ENCODE measurements at regions not wholly inside any gene's neighbourhood (a gene's known extent, or its start where the extent isn't known, plus 50 kb on each side); places are given as distances from the start of the nearest gene placed in this dataset.

GRCh38 chr5:68565427-68565826 is 349.9 kb downstream of the PIK3R1 start:
- intact Hi-C loops (cut with micrococcal nuclease), result no loop called here
- ATAC-seq, result no peak
- CTCF ChIA-PET, result no interaction called here

GRCh38 chr5:68576805-68577204 is 361.2 kb downstream of the PIK3R1 start:
- CTCF ChIA-PET, result no interaction called here
- Histone ChIP-seq H3K4me3 (ENCODE audit: low read length) (no peak overlapping the region), H3K9me3 (ENCODE audit: control insufficient read depth in 2 of 3, low read length in 3 of 3) (peaks cover 0 to 8% (median 0%) of the 10 kb centered on the region in 3 experiments), H3K4me1 (ENCODE audit: control insufficient read depth in 2 of 2, insufficient read depth in 2 of 2, low read length in 2 of 2) (no peaks in the 10 kb centered on the region), H3K27me3 (ENCODE audit: control insufficient read depth in 2 of 2, insufficient read depth in 2 of 2, low read length in 2 of 2) (no peaks in the 10 kb centered on the region), H3K27ac (ENCODE audit: low read depth, low read length) (no peak overlapping the region), H3K36me3 (ENCODE audit: control insufficient read depth in 2 of 3, insufficient read depth in 3 of 3, low read length in 3 of 3) (no peaks in the 10 kb centered on the region)
- no peak overlapping the region for H3K27ac Mint-ChIP-seq
- DNase-seq (no peak), ATAC-seq (no peak)
- no peaks in the 10 kb centered on the region for H3K4me1 Mint-ChIP-seq
- no peak overlapping the region for H3K4me3 Mint-ChIP-seq
- H3K9me3 Mint-ChIP-seq, result peaks cover 0 to 30% (median 14%) of the 10 kb centered on the region in 11 donors
- H3K27me3 Mint-ChIP-seq, result peaks cover 3 to 25% (median 14%) of the 10 kb centered on the region in 5 donors
- intact Hi-C loops (cut with micrococcal nuclease), result no loop called here
- peaks cover 0 to 16% (median 0%) of the 10 kb centered on the region in 5 donors for H3K36me3 Mint-ChIP-seq
- POLR2A ChIA-PET, result no interaction called here

More at GRCh38 chr5:68565427-68565826, 349.9 kb downstream of the PIK3R1 start:
- Histone ChIP-seq H3K27me3 (ENCODE audit: control insufficient read depth in 2 of 2, insufficient read depth in 2 of 2, low read length in 2 of 2) (no peaks in the 10 kb centered on the region), H3K27ac (ENCODE audit: low read depth, low read length) (no peak overlapping the region), H3K36me3 (ENCODE audit: control insufficient read depth in 2 of 3, insufficient read depth in 3 of 3, low read length in 3 of 3) (no peaks in the 10 kb centered on the region), H3K9me3 (ENCODE audit: control insufficient read depth in 2 of 3, low read length in 3 of 3) (peaks cover 0 to 8% (median 0%) of the 10 kb centered on the region in 3 experiments), H3K4me1 (ENCODE audit: control insufficient read depth in 2 of 2, insufficient read depth in 2 of 2, low read length in 2 of 2) (no peaks in the 10 kb centered on the region), H3K4me3 (ENCODE audit: low read length) (no peak overlapping the region)
- peaks cover 0 to 24% (median 0%) of the 10 kb centered on the region in 5 donors for H3K27me3 Mint-ChIP-seq
- no peak overlapping the region for H3K27ac Mint-ChIP-seq
- no peak overlapping the region for H3K4me3 Mint-ChIP-seq
- no peaks in the 10 kb centered on the region for H3K4me1 Mint-ChIP-seq
- POLR2A ChIA-PET, result no interaction called here
- H3K36me3 Mint-ChIP-seq, result peaks cover 0 to 11% (median 0%) of the 10 kb centered on the region in 5 donors
- peaks cover 2 to 30% (median 17%) of the 10 kb centered on the region in 11 donors for H3K9me3 Mint-ChIP-seq
- DNase-seq, result no peak

GRCh38 chr5:68582284-68582683 is 366.7 kb downstream of the PIK3R1 start:
- H3K9me3 ChIP-seq (ENCODE audit: control insufficient read depth in 2 of 3, low read length in 3 of 3), result peaks cover 0 to 2% (median 0%) of the 10 kb centered on the region in 3 experiments
- Mint-ChIP-seq H3K27me3 (peaks cover 0 to 25% (median 13%) of the 10 kb centered on the region in 5 donors), H3K4me1 (peaks cover 0 to 6% (median 0%) of the 10 kb centered on the region in 7 donors), H3K4me3 (no peak overlapping the region), H3K27ac (no peak overlapping the region), H3K9me3 (peaks cover 2 to 14% (median 6%) of the 10 kb centered on the region in 11 donors), H3K36me3 (peaks cover 0 to 8% (median 0%) of the 10 kb centered on the region in 5 donors)
- no peak overlapping the region for H3K27ac ChIP-seq (ENCODE audit: low read depth, low read length)
- POLR2A ChIA-PET, result interaction anchor here (0.6 kb wide), 1 partner anchor 503 kb away, joined by 4 read pairs; no protein-coding TSS in a partner anchor
- CTCF ChIA-PET, result no interaction called here
- intact Hi-C loops (cut with micrococcal nuclease), result no loop called here
- DNase-seq (no peak), ATAC-seq (no peak)
- H3K36me3 ChIP-seq (ENCODE audit: control insufficient read depth in 2 of 3, insufficient read depth in 3 of 3, low read length in 3 of 3), result no peaks in the 10 kb centered on the region
- H3K4me1 ChIP-seq (ENCODE audit: control insufficient read depth in 2 of 2, insufficient read depth in 2 of 2, low read length in 2 of 2), result no peaks in the 10 kb centered on the region
- H3K4me3 ChIP-seq (ENCODE audit: low read length), result no peak overlapping the region
- H3K27me3 ChIP-seq (ENCODE audit: control insufficient read depth in 2 of 2, insufficient read depth in 2 of 2, low read length in 2 of 2), result no peaks in the 10 kb centered on the region

- intact Hi-C loops (cut with micrococcal nuclease), result no loop called here
- H3K4me1 Mint-ChIP-seq, result peaks cover 0 to 6% (median 0%) of the 10 kb centered on the region in 7 donors
- H3K4me1 ChIP-seq (ENCODE audit: control insufficient read depth in 2 of 2, insufficient read depth in 2 of 2, low read length in 2 of 2), result no peaks in the 10 kb centered on the region
- POLR2A ChIA-PET, result no interaction called here
- peaks cover 0 to 4% (median 0%) of the 10 kb centered on the region in 11 donors for H3K9me3 Mint-ChIP-seq
- no peak overlapping the region for H3K27ac Mint-ChIP-seq
- H3K36me3 Mint-ChIP-seq, result no peaks in the 10 kb centered on the region
- H3K27me3 ChIP-seq (ENCODE audit: control insufficient read depth in 2 of 2, insufficient read depth in 2 of 2, low read length in 2 of 2), result no peaks in the 10 kb centered on the region
- H3K36me3 ChIP-seq (ENCODE audit: control insufficient read depth in 2 of 3, insufficient read depth in 3 of 3, low read length in 3 of 3), result no peaks in the 10 kb centered on the region
- H3K27ac ChIP-seq (ENCODE audit: low read depth, low read length), result no peak overlapping the region
- DNase-seq, result no peak
- peaks cover 0 to 5% (median 3%) of the 10 kb centered on the region in 5 donors for H3K27me3 Mint-ChIP-seq
- H3K4me3 ChIP-seq (ENCODE audit: low read length), result no peak overlapping the region
- no peak for ATAC-seq
- no peaks in the 10 kb centered on the region for H3K9me3 ChIP-seq (ENCODE audit: control insufficient read depth in 2 of 3, low read length in 3 of 3)
- CTCF ChIA-PET, result no interaction called here
- no peak overlapping the region for H3K4me3 Mint-ChIP-seq
Observed at GRCh38 chr5:68587171-68587570, 371.6 kb downstream of the PIK3R1 start.

GRCh38 chr5:68591850-68592249 is 376.3 kb downstream of the PIK3R1 start:
- Mint-ChIP-seq H3K36me3 (no peaks in the 10 kb centered on the region), H3K4me3 (no peak overlapping the region), H3K27ac (no peak overlapping the region), H3K4me1 (no peaks in the 10 kb centered on the region), H3K27me3 (peaks cover 0 to 11% (median 9%) of the 10 kb centered on the region in 5 donors), H3K9me3 (no peaks in the 10 kb centered on the region)
- ATAC-seq (no peak), DNase-seq (no peak)
- H3K4me3 ChIP-seq (ENCODE audit: low read length), result no peak overlapping the region
- intact Hi-C loops (cut with micrococcal nuclease), result no loop called here
- no peaks in the 10 kb centered on the region for H3K27me3 ChIP-seq (ENCODE audit: control insufficient read depth in 2 of 2, insufficient read depth in 2 of 2, low read length in 2 of 2)
- H3K27ac ChIP-seq (ENCODE audit: low read depth, low read length), result no peak overlapping the region
- ChIA-PET POLR2A (no interaction called here), CTCF (no interaction called here)
- no peaks in the 10 kb centered on the region for H3K36me3 ChIP-seq (ENCODE audit: control insufficient read depth in 2 of 3, insufficient read depth in 3 of 3, low read length in 3 of 3)
- H3K9me3 ChIP-seq (ENCODE audit: control insufficient read depth in 2 of 3, low read length in 3 of 3), result no peaks in the 10 kb centered on the region
- no peaks in the 10 kb centered on the region for H3K4me1 ChIP-seq (ENCODE audit: control insufficient read depth in 2 of 2, insufficient read depth in 2 of 2, low read length in 2 of 2)

GRCh38 chr5:68592351-68592750 is 376.8 kb downstream of the PIK3R1 start:
- intact Hi-C loops (cut with micrococcal nuclease), result no loop called here
- Histone ChIP-seq H3K9me3 (ENCODE audit: control insufficient read depth in 2 of 3, low read length in 3 of 3) (no peaks in the 10 kb centered on the region), H3K27me3 (ENCODE audit: control insufficient read depth in 2 of 2, insufficient read depth in 2 of 2, low read length in 2 of 2) (no peaks in the 10 kb centered on the region), H3K4me1 (ENCODE audit: control insufficient read depth in 2 of 2, insufficient read depth in 2 of 2, low read length in 2 of 2) (no peaks in the 10 kb centered on the region), H3K27ac (ENCODE audit: low read depth, low read length) (no peak overlapping the region), H3K4me3 (ENCODE audit: low read length) (no peak overlapping the region), H3K36me3 (ENCODE audit: control insufficient read depth in 2 of 3, insufficient read depth in 3 of 3, low read length in 3 of 3) (no peaks in the 10 kb centered on the region)
- Mint-ChIP-seq H3K9me3 (no peaks in the 10 kb centered on the region), H3K4me3 (no peak overlapping the region), H3K27me3 (peaks cover 0 to 11% (median 9%) of the 10 kb centered on the region in 5 donors), H3K27ac (no peak overlapping the region), H3K36me3 (no peaks in the 10 kb centered on the region), H3K4me1 (no peaks in the 10 kb centered on the region)
- ChIA-PET CTCF (no interaction called here), POLR2A (no interaction called here)
- DNase-seq, result no peak
- no peak for ATAC-seq

- intact Hi-C loops (cut with micrococcal nuclease), result no loop called here
- POLR2A ChIA-PET, result no interaction called here
- no peak for ATAC-seq
- no peaks in the 10 kb centered on the region for H3K27me3 ChIP-seq (ENCODE audit: control insufficient read depth in 2 of 2, insufficient read depth in 2 of 2, low read length in 2 of 2)
- H3K36me3 Mint-ChIP-seq, result no peaks in the 10 kb centered on the region
- no peak overlapping the region for H3K4me3 Mint-ChIP-seq
- no peaks in the 10 kb centered on the region for H3K36me3 ChIP-seq (ENCODE audit: control insufficient read depth in 2 of 3, insufficient read depth in 3 of 3, low read length in 3 of 3)
- no peaks in the 10 kb centered on the region for H3K9me3 Mint-ChIP-seq
- H3K27me3 Mint-ChIP-seq, result peaks cover 0 to 11% (median 9%) of the 10 kb centered on the region in 5 donors
- H3K4me1 Mint-ChIP-seq, result no peaks in the 10 kb centered on the region
- no peaks in the 10 kb centered on the region for H3K9me3 ChIP-seq (ENCODE audit: control insufficient read depth in 2 of 3, low read length in 3 of 3)
- no peak for DNase-seq
- no peak overlapping the region for H3K27ac ChIP-seq (ENCODE audit: low read depth, low read length)
- H3K27ac Mint-ChIP-seq, result no peak overlapping the region
- H3K4me3 ChIP-seq (ENCODE audit: low read length), result no peak overlapping the region
- no peaks in the 10 kb centered on the region for H3K4me1 ChIP-seq (ENCODE audit: control insufficient read depth in 2 of 2, insufficient read depth in 2 of 2, low read length in 2 of 2)
- CTCF ChIA-PET, result no interaction called here
Observed at GRCh38 chr5:68593211-68593671, 377.7 kb downstream of the PIK3R1 start.

All from naive thymus-derived CD4-positive, alpha-beta T cell (primary cell).